HL-60 (cell line): ENCODE measurements at regions not wholly inside any gene's neighbourhood (a gene's known extent, or its start where the extent isn't known, plus 50 kb on each side); places are given as distances from the start of the nearest gene placed in this dataset.

Experiments
- DNase-seq, 2 experiments: peaks; one replicate each; pipeline ENCODE4 v3.0.0-alpha.2; 2010 to 2020; ENCODE audit warnings: low read depth in 1 of 2, low spot score in 1 of 2
- H3K27ac ChIP-seq: fragments of 250-450 bp; sonication (Bioruptor Pico); replicated peaks from 2 replicates; pipeline ENCODE4 v1.5.1; 2020; ENCODE audit warnings: mild to moderate bottlenecking, moderate library complexity
- H3K27me3 ChIP-seq: fragments of 250-450 bp; sonication (Bioruptor Pico); 2 replicates; pipeline ENCODE4 v1.5.1; 2021; ENCODE audit warnings: mild to moderate bottlenecking, moderate library complexity; ENCODE audit not compliant: insufficient read depth, poor library complexity, severe bottlenecking
- H3K4me3 ChIP-seq: replicated peaks from 2 replicates; pipeline ENCODE4 v1.5.1; 2011; ENCODE audit warnings: mild to moderate bottlenecking, control low read depth, low read length; ENCODE audit not compliant: insufficient read depth
- CTCF ChIP-seq: IDR thresholded peaks from one replicate; pipeline ENCODE4 v1.5.1; 2011; ENCODE audit warnings: low read length, control low read depth, inconsistent platforms; ENCODE audit not compliant: insufficient read depth
- GABPA ChIP-seq: IDR thresholded peaks from 2 replicates; pipeline ENCODE4 v1.6.1; 2012; ENCODE audit warnings: low read depth
- POLR2AphosphoS5 ChIP-seq: IDR thresholded peaks from 2 replicates; pipeline ENCODE4 v1.6.1; 2012; ENCODE audit warnings: low read depth
- SPI1 ChIP-seq: IDR thresholded peaks from 2 replicates; pipeline ENCODE4 v1.6.1; 2012; ENCODE audit warnings: low read depth, mild to moderate bottlenecking, borderline replicate concordance
- TF ChIP-seq, protein P1 (sequence below): IDR thresholded peaks from 2 replicates; pipeline ENCODE4 v1.6.1; 2012; ENCODE audit warnings: low read depth; ENCODE audit not compliant: insufficient replicate concordance

- no peaks in the 10 kb centered on the region for H3K27me3 ChIP-seq
- H3K27ac ChIP-seq: no peak overlapping the region
- DNase-seq: no peak
- no peak for TF ChIP-seq CTCF
- TF ChIP-seq, protein P1, sequence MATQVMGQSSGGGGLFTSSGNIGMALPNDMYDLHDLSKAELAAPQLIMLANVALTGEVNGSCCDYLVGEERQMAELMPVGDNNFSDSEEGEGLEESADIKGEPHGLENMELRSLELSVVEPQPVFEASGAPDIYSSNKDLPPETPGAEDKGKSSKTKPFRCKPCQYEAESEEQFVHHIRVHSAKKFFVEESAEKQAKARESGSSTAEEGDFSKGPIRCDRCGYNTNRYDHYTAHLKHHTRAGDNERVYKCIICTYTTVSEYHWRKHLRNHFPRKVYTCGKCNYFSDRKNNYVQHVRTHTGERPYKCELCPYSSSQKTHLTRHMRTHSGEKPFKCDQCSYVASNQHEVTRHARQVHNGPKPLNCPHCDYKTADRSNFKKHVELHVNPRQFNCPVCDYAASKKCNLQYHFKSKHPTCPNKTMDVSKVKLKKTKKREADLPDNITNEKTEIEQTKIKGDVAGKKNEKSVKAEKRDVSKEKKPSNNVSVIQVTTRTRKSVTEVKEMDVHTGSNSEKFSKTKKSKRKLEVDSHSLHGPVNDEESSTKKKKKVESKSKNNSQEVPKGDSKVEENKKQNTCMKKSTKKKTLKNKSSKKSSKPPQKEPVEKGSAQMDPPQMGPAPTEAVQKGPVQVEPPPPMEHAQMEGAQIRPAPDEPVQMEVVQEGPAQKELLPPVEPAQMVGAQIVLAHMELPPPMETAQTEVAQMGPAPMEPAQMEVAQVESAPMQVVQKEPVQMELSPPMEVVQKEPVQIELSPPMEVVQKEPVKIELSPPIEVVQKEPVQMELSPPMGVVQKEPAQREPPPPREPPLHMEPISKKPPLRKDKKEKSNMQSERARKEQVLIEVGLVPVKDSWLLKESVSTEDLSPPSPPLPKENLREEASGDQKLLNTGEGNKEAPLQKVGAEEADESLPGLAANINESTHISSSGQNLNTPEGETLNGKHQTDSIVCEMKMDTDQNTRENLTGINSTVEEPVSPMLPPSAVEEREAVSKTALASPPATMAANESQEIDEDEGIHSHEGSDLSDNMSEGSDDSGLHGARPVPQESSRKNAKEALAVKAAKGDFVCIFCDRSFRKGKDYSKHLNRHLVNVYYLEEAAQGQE: no peak
- no peak overlapping the region for H3K4me3 ChIP-seq
These were observed 79.3 kb upstream of the MEOX2 start for GRCh38 chr7:15765753-15766152.

GRCh38 chr7:15764851-15765382 is 78.4 kb upstream of the MEOX2 start:
- Histone ChIP-seq H3K27ac (no peak overlapping the region), H3K4me3 (no peak overlapping the region), H3K27me3 (no peaks in the 10 kb centered on the region)
- TF ChIP-seq, protein P1: no peak
- no peak for DNase-seq

GRCh38 chr7:15764010-15764409 is 77.5 kb upstream of the MEOX2 start:
- Histone ChIP-seq H3K27me3 (no peaks in the 10 kb centered on the region), H3K27ac (no peak overlapping the region), H3K4me3 (no peak overlapping the region)
- TF ChIP-seq, protein P1: no peak
- TF ChIP-seq SPI1: no peak
- TF ChIP-seq POLR2AphosphoS5: no peak
- no peak for TF ChIP-seq GABPA
- TF ChIP-seq CTCF: no peak
- DNase-seq: no peak
